NT2/D1 (cell line): ENCODE measurements at regions not wholly inside any gene's neighbourhood (a gene's known extent, or its start where the extent isn't known, plus 50 kb on each side); places are given as distances from the start of the nearest gene placed in this dataset.

ENCODE experiments used
- SUZ12 ChIP-seq: IDR thresholded peaks from 2 replicates; pipeline ENCODE4 v1.6.1; 2011; ENCODE audit not compliant: insufficient read length, insufficient read depth; ENCODE audit errors: extremely low read depth
- YY1 ChIP-seq: IDR thresholded peaks from 2 replicates; pipeline ENCODE4 v1.6.1; 2011; ENCODE audit not compliant: insufficient read length, insufficient read depth
- ZNF274 ChIP-seq: IDR thresholded peaks from 2 replicates; pipeline ENCODE4 v1.6.1; 2011; ENCODE audit warnings: mild to moderate bottlenecking, low read depth, low read length

DNA sequence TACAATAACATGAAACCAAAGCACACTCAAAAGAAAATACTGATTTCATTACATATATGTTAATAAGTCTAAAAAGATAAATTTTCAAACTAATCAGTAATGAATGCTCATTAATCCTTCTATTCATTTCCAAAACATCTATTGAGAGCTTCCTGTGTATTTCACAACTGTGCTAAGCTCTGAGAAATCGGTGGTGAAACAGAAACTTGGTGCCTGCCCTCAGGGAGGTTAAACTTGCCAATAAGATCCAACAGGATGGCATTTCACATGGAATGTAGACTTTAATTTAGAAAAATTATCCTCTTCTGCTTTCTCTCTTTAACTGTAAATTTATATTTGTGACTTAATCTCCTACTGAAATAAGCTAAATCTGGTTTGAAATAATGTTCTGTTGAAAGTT is 70.9 kb upstream of the SLC38A4 start:
- TF ChIP-seq ZNF274 (no peak), YY1 (no peak), SUZ12 (no peak)
